CD14-positive monocyte (primary cell): ENCODE measurements at regions not wholly inside any gene's neighbourhood (a gene's known extent, or its start where the extent isn't known, plus 50 kb on each side); places are given as distances from the start of the nearest gene placed in this dataset.

ENCODE experiments used
- DNase-seq, 3 donors: peaks; one replicate each; pipeline ENCODE4 v3.0.0-alpha.2; 2011 to 2022
- H2AFZ ChIP-seq: 2 replicates; pipeline ENCODE4 v1.6.0; 2012; ENCODE audit warnings: mild to moderate bottlenecking, low read depth, low read length, inconsistent platforms; ENCODE audit not compliant: insufficient read depth, poor library complexity, severe bottlenecking
- H3K27ac ChIP-seq, 2 donors: 1 replicate in 1 of 2; 2 replicates in 1 of 2; pipeline ENCODE4 v1.5.1; 2012 to 2013; ENCODE audit warnings: low read length in 2 of 2, control low read depth in 1 of 2, inconsistent platforms in 1 of 2, low read depth in 1 of 2, mild to moderate bottlenecking in 1 of 2
- H3K27me3 ChIP-seq, 2 donors: one replicate each; pipeline versions ENCODE4 v1.6.0 to v1.6.1; 2011 to 2013; ENCODE audit warnings: low read length in 2 of 2; ENCODE audit not compliant: control insufficient read depth in 2 of 2, insufficient read depth in 2 of 2
- H3K36me3 ChIP-seq, 2 donors: replicated peaks in 1 of 2; 1 replicate in 1 of 2; 2 replicates in 1 of 2; pipeline versions ENCODE4 v1.5.1 to v1.6.1; 2012 to 2013; ENCODE audit warnings: low read length in 2 of 2, control low read depth in 1 of 2, inconsistent platforms in 1 of 2, mild to moderate bottlenecking in 1 of 2; ENCODE audit not compliant: insufficient read depth in 2 of 2, control insufficient read depth in 1 of 2
- H3K4me1 ChIP-seq, 2 donors: 1 replicate in 1 of 2; 2 replicates in 1 of 2; pipeline versions ENCODE4 v1.5.1 to v1.6.1; 2012 to 2013; ENCODE audit warnings: low read length in 2 of 2, control low read depth in 1 of 2, inconsistent platforms in 1 of 2, mild to moderate bottlenecking in 1 of 2, moderate library complexity in 1 of 2; ENCODE audit not compliant: insufficient read depth in 2 of 2, control insufficient read depth in 1 of 2
- H3K4me2 ChIP-seq: replicated peaks from 2 replicates; pipeline ENCODE3; 2012; ENCODE audit warnings: low read length, moderate library complexity, mild to moderate bottlenecking; ENCODE audit not compliant: poor library complexity, severe bottlenecking; ENCODE audit errors: extremely low read depth
- H3K4me3 ChIP-seq, 3 experiments: fragments of 200-600 bp in 1 of 3; sonication (generic) in 1 of 3; replicated peaks in 1 of 3; 1 replicate in 2 of 3; 2 replicates in 1 of 3; pipeline ENCODE4 v1.5.1; 2011 to 2013; ENCODE audit warnings: low read length in 3 of 3, mild to moderate bottlenecking in 3 of 3, control low read depth in 2 of 3, low read depth in 2 of 3, inconsistent platforms in 1 of 3, moderate library complexity in 1 of 3
- H3K79me2 ChIP-seq: 2 replicates; pipeline ENCODE4 v1.6.0; 2012; ENCODE audit warnings: mild to moderate bottlenecking, control low read depth, inconsistent platforms, low read length, moderate library complexity; ENCODE audit not compliant: insufficient read depth
- H3K9ac ChIP-seq: 2 replicates; pipeline ENCODE4 v1.6.0; 2017; ENCODE audit warnings: low read length, mild to moderate bottlenecking; ENCODE audit not compliant: insufficient read depth, poor library complexity, severe bottlenecking
- H3K9me3 ChIP-seq, 2 donors: replicated peaks in 1 of 2; 1 replicate in 1 of 2; 2 replicates in 1 of 2; pipeline versions ENCODE4 v1.5.1 to v1.6.1; 2012 to 2013; ENCODE audit warnings: low read length in 2 of 2, control low read depth in 1 of 2; ENCODE audit not compliant: control insufficient read depth in 1 of 2, insufficient read depth in 1 of 2
- H4K20me1 ChIP-seq: 2 replicates; pipeline ENCODE4 v1.6.0; 2012; ENCODE audit warnings: mild to moderate bottlenecking, low read length, control low read depth, moderate library complexity; ENCODE audit not compliant: insufficient read depth
- H3K27ac Mint-ChIP-seq, 7 donors: one replicate each; pipeline ENCODE4 v1.8.0; 2020; ENCODE audit warnings: mild to moderate bottlenecking in 7 of 7, mixed read lengths in 7 of 7, moderate library complexity in 6 of 7, inconsistent platforms in 2 of 7
- H3K27me3 Mint-ChIP-seq, 3 donors: one replicate each; pipeline ENCODE4 v1.8.0; 2021 to 2022; ENCODE audit warnings: low read depth in 3 of 3, mild to moderate bottlenecking in 3 of 3, mixed read lengths in 3 of 3, moderate library complexity in 3 of 3, inconsistent platforms in 1 of 3
- H3K36me3 Mint-ChIP-seq, 2 donors: one replicate each; pipeline ENCODE4 v1.8.0; 2020; ENCODE audit warnings: mixed read lengths in 2 of 2, inconsistent platforms in 1 of 2, mild to moderate bottlenecking in 1 of 2
- H3K4me1 Mint-ChIP-seq: one replicate; pipeline ENCODE4 v1.8.0; 2020; ENCODE audit warnings: mild to moderate bottlenecking, mixed read lengths
- H3K4me3 Mint-ChIP-seq, 2 donors: one replicate each; pipeline ENCODE4 v1.8.0; 2020; ENCODE audit warnings: mild to moderate bottlenecking in 2 of 2, mixed read lengths in 2 of 2, moderate library complexity in 1 of 2
- H3K9me3 Mint-ChIP-seq, 7 donors: one replicate each; pipeline ENCODE4 v1.8.0; 2020 to 2022; ENCODE audit warnings: mixed read lengths in 7 of 7, mild to moderate bottlenecking in 6 of 7, moderate library complexity in 6 of 7, inconsistent platforms in 2 of 7
- WGBS: methylation state at CpG from one replicate; pipeline ENCODE4 v1.1.5; 2013; ENCODE audit warnings: missing lambda C conversion rate; ENCODE audit not compliant: insufficient coverage; 5-methylcytosine and 5-hydroxymethylcytosine counted together
- intact Hi-C, 2 donors: fragments of 100-400 bp; cut with micrococcal nuclease; formaldehyde crosslinking; loops; one replicate each; pipeline versions ENCODE4 v1.15.0 to v1.15.1; 2023
- TF ChIP-seq, protein P1 (sequence below): fragments of 200-600 bp; IDR thresholded peaks from one replicate; pipeline ENCODE4 v1.8.0; 2022; ENCODE audit warnings: antibody characterized with exemption, mild to moderate bottlenecking

DNA sequence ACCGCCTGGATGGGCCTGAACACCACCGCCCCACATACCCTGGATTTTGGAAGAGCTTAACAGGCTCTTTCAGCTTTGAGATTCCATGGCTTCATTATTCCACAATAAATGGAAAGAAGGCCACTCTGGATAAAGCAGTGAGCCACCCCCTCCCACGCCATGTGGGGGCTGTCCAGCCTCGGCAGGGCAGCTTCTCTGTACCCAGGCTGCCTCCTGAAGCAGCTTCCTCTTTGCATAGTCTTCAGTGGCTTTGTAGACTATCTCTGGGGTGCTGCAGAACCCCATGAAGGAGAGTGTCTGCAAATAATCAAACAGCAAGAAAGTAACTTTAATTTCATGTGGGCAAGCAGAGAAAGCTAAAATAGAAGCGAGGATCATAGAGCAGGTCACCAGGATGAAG is 96.6 kb upstream of the NXT1 start:
- WGBS = 100% methylated on average over 1 of the region's 5 CpGs
- H3K4me3 Mint-ChIP-seq = no peak overlapping the region
- Histone ChIP-seq H3K4me1 (peaks cover 26 to 33% of the 10 kb centered on the region in 2 donors), H3K27me3 (no peaks in the 10 kb centered on the region), H3K9me3 (peaks cover 11 to 13% of the 10 kb centered on the region in 2 donors), H3K36me3 (no peaks in the 10 kb centered on the region), H2AFZ (no peak overlapping the region), H3K27ac (no peak overlapping the region), H4K20me1 (no peaks in the 10 kb centered on the region), H3K4me3 (no peak overlapping the region), H3K79me2 (no peaks in the 10 kb centered on the region), H3K4me2 (no peak overlapping the region), H3K9ac (no peak overlapping the region)
- peaks cover 41% of the 10 kb centered on the region for H3K4me1 Mint-ChIP-seq
- intact Hi-C loops = no loop called here
- peaks cover 2 to 6% of the 10 kb centered on the region in 2 donors for H3K36me3 Mint-ChIP-seq
- peak overlapping the region in 1 of 7 donors; percentile 1 for H3K27ac Mint-ChIP-seq
- no peak for DNase-seq
- H3K27me3 Mint-ChIP-seq = peaks cover 0 to 6% (median 0%) of the 10 kb centered on the region in 3 donors
- TF ChIP-seq, protein P1, sequence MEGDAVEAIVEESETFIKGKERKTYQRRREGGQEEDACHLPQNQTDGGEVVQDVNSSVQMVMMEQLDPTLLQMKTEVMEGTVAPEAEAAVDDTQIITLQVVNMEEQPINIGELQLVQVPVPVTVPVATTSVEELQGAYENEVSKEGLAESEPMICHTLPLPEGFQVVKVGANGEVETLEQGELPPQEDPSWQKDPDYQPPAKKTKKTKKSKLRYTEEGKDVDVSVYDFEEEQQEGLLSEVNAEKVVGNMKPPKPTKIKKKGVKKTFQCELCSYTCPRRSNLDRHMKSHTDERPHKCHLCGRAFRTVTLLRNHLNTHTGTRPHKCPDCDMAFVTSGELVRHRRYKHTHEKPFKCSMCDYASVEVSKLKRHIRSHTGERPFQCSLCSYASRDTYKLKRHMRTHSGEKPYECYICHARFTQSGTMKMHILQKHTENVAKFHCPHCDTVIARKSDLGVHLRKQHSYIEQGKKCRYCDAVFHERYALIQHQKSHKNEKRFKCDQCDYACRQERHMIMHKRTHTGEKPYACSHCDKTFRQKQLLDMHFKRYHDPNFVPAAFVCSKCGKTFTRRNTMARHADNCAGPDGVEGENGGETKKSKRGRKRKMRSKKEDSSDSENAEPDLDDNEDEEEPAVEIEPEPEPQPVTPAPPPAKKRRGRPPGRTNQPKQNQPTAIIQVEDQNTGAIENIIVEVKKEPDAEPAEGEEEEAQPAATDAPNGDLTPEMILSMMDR = no peak
- H3K9me3 Mint-ChIP-seq = peaks cover 6 to 15% (median 10%) of the 10 kb centered on the region in 7 donors

DNA sequence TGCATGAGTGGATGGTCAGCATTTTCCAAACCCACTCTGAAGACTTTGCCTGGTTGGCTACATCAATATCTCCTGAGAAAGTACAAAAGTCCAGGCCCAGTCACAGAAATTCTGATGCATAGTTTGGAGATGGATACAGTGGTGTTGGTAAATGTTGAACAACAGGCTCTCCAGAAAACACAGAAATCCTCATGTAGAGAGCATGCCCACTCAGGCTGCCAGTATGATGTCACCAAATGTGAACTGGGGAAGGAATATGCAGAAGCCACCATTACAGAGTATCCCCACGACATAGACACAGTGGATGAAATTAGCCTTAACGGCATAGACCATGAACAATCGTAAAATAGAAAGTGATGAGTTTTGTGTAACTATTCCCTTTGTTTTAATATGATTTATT is 97.1 kb upstream of the NXT1 start:
- H3K27ac ChIP-seq = no peak overlapping the region
- H3K9ac ChIP-seq = no peak overlapping the region
- no peaks in the 10 kb centered on the region for H3K27me3 ChIP-seq
- TF ChIP-seq, protein P1 = no peak
- H3K4me3 Mint-ChIP-seq = no peak overlapping the region
- DNase-seq = no peak
- peaks cover 36% of the 10 kb centered on the region for H3K4me1 Mint-ChIP-seq
- H3K9me3 Mint-ChIP-seq = peaks cover 6 to 15% (median 10%) of the 10 kb centered on the region in 7 donors
- no peaks in the 10 kb centered on the region for H3K36me3 ChIP-seq
- H3K27me3 Mint-ChIP-seq = peaks cover 0 to 6% (median 0%) of the 10 kb centered on the region in 3 donors
- no peaks in the 10 kb centered on the region for H4K20me1 ChIP-seq
- H3K4me1 ChIP-seq = peaks cover 21 to 28% of the 10 kb centered on the region in 2 donors
- intact Hi-C loops = no loop called here
- H3K27ac Mint-ChIP-seq = no peak overlapping the region
- no CpG with 5 or more reads among the region's 3 CpGs for WGBS
- H3K4me3 ChIP-seq = no peak overlapping the region
- no peaks in the 10 kb centered on the region for H3K79me2 ChIP-seq
- H3K9me3 ChIP-seq = peaks cover 11 to 13% of the 10 kb centered on the region in 2 donors
- H3K4me2 ChIP-seq = no peak overlapping the region
- H2AFZ ChIP-seq = no peak overlapping the region
- peaks cover 2 to 6% of the 10 kb centered on the region in 2 donors for H3K36me3 Mint-ChIP-seq
